Neural progenitor cell (in vitro differentiated cells): ENCODE measurements at regions not wholly inside any gene's neighbourhood (a gene's known extent, or its start where the extent isn't known, plus 50 kb on each side); places are given as distances from the start of the nearest gene placed in this dataset.

Experiments
- CTCF ChIP-seq: fragments of 200-600 bp; sonication (generic); IDR thresholded peaks from 2 replicates; pipeline ENCODE4 v1.5.1; 2017; ENCODE audit warnings: antibody characterized with exemption, mild to moderate bottlenecking
- EZH2 ChIP-seq: fragments of 200-600 bp; sonication (generic); IDR thresholded peaks from 2 replicates; pipeline ENCODE4 v1.6.1; 2017; ENCODE audit warnings: antibody characterized with exemption, mild to moderate bottlenecking, moderate library complexity
- EZH2phosphoT487 ChIP-seq: fragments of 200-600 bp; sonication (generic); IDR thresholded peaks from 2 replicates; pipeline ENCODE4 v1.6.1; 2017; ENCODE audit warnings: antibody characterized with exemption

DNA sequence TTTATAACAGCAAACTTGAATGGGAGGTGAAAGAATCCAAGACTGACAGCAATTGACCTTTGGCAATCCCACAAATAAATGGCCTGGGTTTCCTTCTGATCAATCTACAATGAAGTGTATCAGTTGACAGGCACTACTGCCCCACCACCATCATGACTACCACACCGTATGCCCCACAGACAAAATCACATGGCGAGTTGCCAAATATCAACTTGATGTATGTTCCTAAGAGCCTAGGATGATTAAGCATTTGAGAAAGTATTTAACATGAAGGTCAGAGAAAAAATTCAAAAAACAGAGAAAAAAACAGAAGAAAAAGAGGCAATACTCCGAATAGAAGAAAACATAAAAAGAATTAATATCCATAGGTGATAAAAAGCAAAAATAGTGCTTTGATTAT lies 215.9 kb upstream of the STAC start:
- no peak for TF ChIP-seq EZH2phosphoT487
- TF ChIP-seq CTCF = no peak
- TF ChIP-seq EZH2 = no peak
